Vagina (tissue), 2 donors: ENCODE measurements at regions not wholly inside any gene's neighbourhood (a gene's known extent, or its start where the extent isn't known, plus 50 kb on each side); places are given as distances from the start of the nearest gene placed in this dataset.

Experiments used
- DNase-seq, 2 donors: peaks; one replicate each; pipeline ENCODE4 v3.0.0-alpha.2; 2017; ENCODE audit errors: extremely low spot score in 2 of 2
- H3K27ac ChIP-seq: fragments of 200-600 bp; sonication (generic); one replicate; pipeline ENCODE4 v1.5.1; 2019
- H3K27me3 ChIP-seq: fragments of 200-600 bp; sonication (generic); one replicate; pipeline ENCODE4 v1.5.1; 2019
- H3K36me3 ChIP-seq, 2 donors: fragments of 200-600 bp; sonication (generic); one replicate each; pipeline ENCODE4 v1.5.1; 2017 to 2019
- H3K4me1 ChIP-seq: fragments of 200-600 bp; sonication (generic); one replicate; pipeline ENCODE4 v1.5.1; 2019
- H3K4me3 ChIP-seq, 2 donors: fragments of 200-600 bp; sonication (generic); 1 replicate in 1 of 2; 2 replicates in 1 of 2; pipeline ENCODE4 v1.5.1; 2016 to 2019
- H3K9me3 ChIP-seq: fragments of 200-600 bp; sonication (generic); one replicate; pipeline ENCODE4 v1.5.1; 2019
- CTCF ChIP-seq, 3 experiments: fragments of 450-650 bp in 2 of 3; fragments of 200-600 bp in 1 of 3; sonication (generic) in 1 of 3; IDR thresholded peaks; one replicate each; pipeline ENCODE4 v1.5.1; 2017 to 2019; ENCODE audit warnings: antibody characterized with exemption in 3 of 3, mild to moderate bottlenecking in 2 of 3, moderate library complexity in 2 of 3
- POLR2A ChIP-seq, 2 donors: fragments of 450-650 bp; IDR thresholded peaks; one replicate each; pipeline ENCODE4 v1.6.1; 2017; ENCODE audit warnings: antibody characterized with exemption in 2 of 2, mild to moderate bottlenecking in 2 of 2, moderate library complexity in 2 of 2
- POLR2AphosphoS5 ChIP-seq, 2 donors: sonication (generic); formaldehyde crosslinking; IDR thresholded peaks; one replicate each; pipeline ENCODE4 v1.9.0; 2017; ENCODE audit warnings: antibody characterized with exemption in 2 of 2, mild to moderate bottlenecking in 2 of 2, low read depth in 1 of 2; ENCODE audit not compliant: insufficient read depth in 1 of 2
- intact Hi-C: fragments of 100-400 bp; cut with DNase I; formaldehyde crosslinking; loops from one replicate; pipeline ENCODE4 v1.15.1; 2023

DNA sequence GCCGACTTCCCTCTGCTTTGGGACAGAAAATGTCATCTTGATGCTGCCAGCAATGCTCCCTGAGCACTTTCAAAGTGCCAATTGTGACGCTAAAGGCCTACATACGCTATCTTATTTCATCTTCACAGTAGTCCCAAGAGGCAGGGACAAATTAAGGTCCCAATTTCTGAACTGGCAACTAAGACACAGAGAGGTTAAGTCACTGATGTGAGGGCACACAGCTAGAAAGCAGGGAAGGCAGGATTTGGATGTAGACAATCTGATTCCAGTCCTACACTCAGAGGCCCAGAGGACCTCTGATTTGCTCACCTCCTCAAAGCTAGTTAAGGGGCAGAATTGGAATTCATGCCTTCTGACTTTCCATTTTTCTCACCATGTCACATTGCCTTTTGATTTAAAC, 249.2 kb upstream of the CLINT1 start:
- no peak for TF ChIP-seq POLR2AphosphoS5 (IDR thresholded peaks at IDR 0.05; ENCODE audit: insufficient read depth in 1 of 2, low read depth in 1 of 2)
- no peak for TF ChIP-seq CTCF (IDR thresholded peaks at IDR 0.05)
- TF ChIP-seq POLR2A (IDR thresholded peaks at IDR 0.05) = no peak
- no peak overlapping the region for H3K27ac ChIP-seq
- intact Hi-C loops = no loop called here
- no peak overlapping the region for H3K4me3 ChIP-seq
- H3K27me3 ChIP-seq = no peaks in the 10 kb centered on the region
- no peaks in the 10 kb centered on the region for H3K36me3 ChIP-seq
- no peaks in the 10 kb centered on the region for H3K9me3 ChIP-seq
- no peak for DNase-seq
- no peaks in the 10 kb centered on the region for H3K4me1 ChIP-seq

GRCh38 chr5:158100373-158100888, 241.5 kb upstream of the CLINT1 start:
- H3K27me3 ChIP-seq = no peaks in the 10 kb centered on the region
- no peak overlapping the region for H3K4me3 ChIP-seq
- intact Hi-C loops = no loop called here
- no peaks in the 10 kb centered on the region for H3K36me3 ChIP-seq
- H3K9me3 ChIP-seq = peaks cover 4% of the 10 kb centered on the region
- no peaks in the 10 kb centered on the region for H3K4me1 ChIP-seq
- TF ChIP-seq CTCF (IDR thresholded peaks at IDR 0.05) (no peak), POLR2A (IDR thresholded peaks at IDR 0.05) (no peak), POLR2AphosphoS5 (IDR thresholded peaks at IDR 0.05; ENCODE audit: insufficient read depth in 1 of 2, low read depth in 1 of 2) (no peak)
- no peak for DNase-seq
- H3K27ac ChIP-seq = no peak overlapping the region

DNA sequence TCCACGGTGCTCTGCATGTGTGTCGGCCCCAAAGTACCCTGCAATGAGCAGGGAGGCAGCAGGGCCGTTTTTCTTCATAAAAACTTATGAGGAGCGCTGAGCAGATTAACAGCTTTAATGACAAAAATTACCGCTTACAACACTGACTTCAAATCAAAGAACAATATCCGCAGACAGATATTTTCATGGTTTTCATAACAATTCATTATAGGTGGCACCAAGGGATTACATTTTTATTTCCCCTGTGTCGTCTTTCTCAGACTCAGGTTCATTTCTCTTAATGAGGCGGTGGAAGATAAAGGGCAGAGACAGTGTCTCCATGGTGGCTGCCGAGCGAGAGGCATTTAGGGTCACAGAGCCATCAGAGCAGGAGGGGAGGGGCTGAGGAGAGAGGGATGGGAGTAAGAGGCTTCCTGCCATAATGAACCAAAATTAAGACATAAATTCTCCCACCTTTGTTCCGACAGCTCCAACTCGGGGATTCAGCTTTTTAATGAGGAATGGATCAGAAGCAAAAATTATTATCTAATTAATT, 240.7 kb upstream of the CLINT1 start:
- DNase-seq = no peak
- Histone ChIP-seq H3K4me3 (no peak overlapping the region), H3K36me3 (no peaks in the 10 kb centered on the region), H3K4me1 (no peaks in the 10 kb centered on the region), H3K27ac (no peak overlapping the region), H3K9me3 (peaks cover 4% of the 10 kb centered on the region), H3K27me3 (no peaks in the 10 kb centered on the region)
- TF ChIP-seq CTCF (IDR thresholded peaks at IDR 0.05) (no peak), POLR2A (IDR thresholded peaks at IDR 0.05) (no peak), POLR2AphosphoS5 (IDR thresholded peaks at IDR 0.05; ENCODE audit: insufficient read depth in 1 of 2, low read depth in 1 of 2) (no peak)
- intact Hi-C loops = loop anchor here (10.0 kb wide), 1 partner anchor 1785 kb away; no protein-coding TSS in a partner anchor

- no peak for DNase-seq
- Histone ChIP-seq H3K9me3 (peaks cover 4% of the 10 kb centered on the region), H3K27me3 (no peaks in the 10 kb centered on the region), H3K27ac (no peak overlapping the region), H3K4me3 (no peak overlapping the region), H3K4me1 (no peaks in the 10 kb centered on the region), H3K36me3 (no peaks in the 10 kb centered on the region)
- intact Hi-C loops = loop anchor here (10.0 kb wide), 1 partner anchor 1782 kb away; no protein-coding TSS in a partner anchor
- no peak for TF ChIP-seq POLR2A (IDR thresholded peaks at IDR 0.05)
- no peak for TF ChIP-seq POLR2AphosphoS5 (IDR thresholded peaks at IDR 0.05; ENCODE audit: insufficient read depth in 1 of 2, low read depth in 1 of 2)
- no peak for TF ChIP-seq CTCF (IDR thresholded peaks at IDR 0.05)
These were observed 237.9 kb upstream of the CLINT1 start for GRCh38 chr5:158096835-158097234.

DNA sequence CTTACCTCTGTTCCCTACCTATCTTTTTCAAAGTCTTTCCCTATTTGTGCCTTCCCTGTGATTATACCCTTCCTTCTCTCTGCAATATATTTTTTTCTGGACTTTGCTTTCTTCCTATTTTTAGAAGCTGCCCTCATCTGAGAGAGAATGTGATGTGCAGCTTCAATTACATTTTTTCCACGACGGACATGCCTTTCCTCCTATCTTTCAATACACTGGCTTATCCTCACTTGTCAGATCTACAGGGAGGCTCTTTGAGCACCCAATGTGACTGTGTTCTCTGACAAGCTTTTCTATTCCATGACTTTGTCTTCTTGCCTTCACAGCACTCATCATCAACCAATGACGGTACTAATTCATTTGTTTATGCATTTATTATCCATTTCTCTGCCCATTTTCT, 227.9 kb upstream of the CLINT1 start:
- Histone ChIP-seq H3K27ac (no peak overlapping the region), H3K4me3 (no peak overlapping the region), H3K9me3 (no peaks in the 10 kb centered on the region), H3K27me3 (no peaks in the 10 kb centered on the region), H3K36me3 (no peaks in the 10 kb centered on the region), H3K4me1 (peaks cover 17% of the 10 kb centered on the region)
- DNase-seq = no peak
- intact Hi-C loops = loop anchor here (10.0 kb wide), 1 partner anchor 58 kb away; no protein-coding TSS in a partner anchor
- TF ChIP-seq POLR2AphosphoS5 (IDR thresholded peaks at IDR 0.05; ENCODE audit: insufficient read depth in 1 of 2, low read depth in 1 of 2) = no peak
